Body of pancreas (tissue), 4 donors: ENCODE measurements at regions not wholly inside any gene's neighbourhood (a gene's known extent, or its start where the extent isn't known, plus 50 kb on each side); places are given as distances from the start of the nearest gene placed in this dataset.

Source experiments
- ATAC-seq: fragments of 150-250 bp; one replicate; pipeline ENCODE4 v1.9.1; 2016
- DNase-seq, 4 donors: peaks; one replicate each; pipeline ENCODE4 v3.0.0-alpha.2; 2019
- H3K27ac ChIP-seq, 4 donors: fragments of 200-600 bp; sonication (generic); 1 replicate in 3 of 4; 2 replicates in 1 of 4; pipeline versions ENCODE4 v1.5.1 to v1.6.1; 2016 to 2019; ENCODE audit warnings: mild to moderate bottlenecking in 1 of 4, mixed read lengths in 1 of 4, moderate library complexity in 1 of 4
- H3K27me3 ChIP-seq, 2 donors: fragments of 200-600 bp; sonication (generic); one replicate each; pipeline ENCODE4 v1.6.0; 2016; ENCODE audit warnings: mild to moderate bottlenecking in 1 of 2
- H3K36me3 ChIP-seq, 2 donors: fragments of 200-600 bp; sonication (generic); replicated peaks in 1 of 2; 2 replicates each; pipeline ENCODE4 v1.5.1; 2016; ENCODE audit warnings: low read depth in 2 of 2; ENCODE audit not compliant: insufficient read depth in 1 of 2
- H3K4me1 ChIP-seq: fragments of 200-600 bp; sonication (generic); one replicate; pipeline ENCODE4 v1.6.0; 2016
- H3K4me3 ChIP-seq, 2 donors: fragments of 200-600 bp; sonication (generic); 1 replicate in 1 of 2; 2 replicates in 1 of 2; pipeline ENCODE4 v1.5.1; 2016 to 2019
- H3K9me3 ChIP-seq, 3 donors: fragments of 200-600 bp; sonication (generic); 1 replicate in 2 of 3; 2 replicates in 1 of 3; pipeline ENCODE4 v1.5.1; 2016
- CTCF ChIP-seq, 7 experiments: fragments of 450-650 bp in 4 of 7; fragments of 200-600 bp in 3 of 7; sonication (generic) in 3 of 7; IDR thresholded peaks; one replicate each; pipeline ENCODE4 v1.5.1; 2016 to 2019; ENCODE audit warnings: antibody characterized with exemption in 7 of 7
- POLR2A ChIP-seq, 3 donors: fragments of 450-650 bp; IDR thresholded peaks; one replicate each; pipeline ENCODE4 v1.6.1; 2016; ENCODE audit warnings: antibody characterized with exemption in 3 of 3, mild to moderate bottlenecking in 2 of 3
- WGBS, 2 donors: methylation state at CpG; one replicate each; pipeline ENCODE4 v1.1.5; 2017; 5-methylcytosine and 5-hydroxymethylcytosine counted together
- intact Hi-C: fragments of 100-400 bp; cut with DNase I; formaldehyde crosslinking; loops from one replicate; pipeline ENCODE4 v1.15.1; 2023

- Histone ChIP-seq H3K36me3 (no peaks in the 10 kb centered on the region), H3K9me3 (no peaks in the 10 kb centered on the region), H3K4me3 (no peak overlapping the region), H3K4me1 (no peaks in the 10 kb centered on the region), H3K27me3 (no peaks in the 10 kb centered on the region), H3K27ac (no peak overlapping the region)
- no peak for TF ChIP-seq CTCF (IDR thresholded peaks at IDR 0.05)
- ATAC-seq (no peak), DNase-seq (no peak)
- WGBS, 2 donors = 84 to 88% methylated on average over 1 of the region's 1 CpG
- intact Hi-C loops = no loop called here
These were observed 141.3 kb upstream of the ZNF366 start for GRCh38 chr5:72648480-72648879.

- Histone ChIP-seq H3K36me3 (no peaks in the 10 kb centered on the region), H3K4me3 (no peak overlapping the region), H3K4me1 (no peaks in the 10 kb centered on the region), H3K9me3 (no peaks in the 10 kb centered on the region), H3K27me3 (no peaks in the 10 kb centered on the region), H3K27ac (no peak overlapping the region)
- DNase-seq = no peak
- intact Hi-C loops = no loop called here
- 41% methylated on average over 2 of the region's 2 CpGs for WGBS, 2 donors
- no peak for ATAC-seq
- TF ChIP-seq CTCF (IDR thresholded peaks at IDR 0.05) (no peak), POLR2A (IDR thresholded peaks at IDR 0.05) (no peak)
These were observed 140.6 kb upstream of the ZNF366 start for GRCh38 chr5:72647806-72648205.

- Histone ChIP-seq H3K4me1 (no peaks in the 10 kb centered on the region), H3K9me3 (no peaks in the 10 kb centered on the region), H3K36me3 (no peaks in the 10 kb centered on the region), H3K27ac (no peak overlapping the region), H3K4me3 (no peak overlapping the region), H3K27me3 (no peaks in the 10 kb centered on the region)
- ATAC-seq (no peak), DNase-seq (no peak)
- intact Hi-C loops = no loop called here
- TF ChIP-seq POLR2A (IDR thresholded peaks at IDR 0.05) = no peak
- TF ChIP-seq CTCF (IDR thresholded peaks at IDR 0.05) = no peak
- 60 to 62% methylated on average over 2 of the region's 2 CpGs for WGBS, 2 donors
These were observed 139.1 kb upstream of the ZNF366 start for GRCh38 chr5:72646246-72646866.

GRCh38 chr5:72645064-72645846 is 138.0 kb upstream of the ZNF366 start:
- no peak overlapping the region for H3K4me3 ChIP-seq
- no peak for TF ChIP-seq POLR2A (IDR thresholded peaks at IDR 0.05)
- H3K4me1 ChIP-seq = no peaks in the 10 kb centered on the region
- ATAC-seq (no peak), DNase-seq (no peak)
- H3K9me3 ChIP-seq = no peaks in the 10 kb centered on the region
- intact Hi-C loops = no loop called here
- 58 to 66% methylated on average over 6 of the region's 6 CpGs for WGBS, 2 donors
- H3K27ac ChIP-seq = no peak overlapping the region
- no peaks in the 10 kb centered on the region for H3K36me3 ChIP-seq
- H3K27me3 ChIP-seq = no peaks in the 10 kb centered on the region

GRCh38 chr5:72644296-72644695 is 137.1 kb upstream of the ZNF366 start:
- Histone ChIP-seq H3K4me3 (no peak overlapping the region), H3K4me1 (no peaks in the 10 kb centered on the region), H3K27ac (no peak overlapping the region), H3K27me3 (no peaks in the 10 kb centered on the region), H3K9me3 (no peaks in the 10 kb centered on the region), H3K36me3 (no peaks in the 10 kb centered on the region)
- intact Hi-C loops = no loop called here
- TF ChIP-seq CTCF (IDR thresholded peaks at IDR 0.05) (no peak), POLR2A (IDR thresholded peaks at IDR 0.05) (no peak)
- WGBS, 2 donors = 68 to 71% methylated on average over 2 of the region's 2 CpGs
- no peak for DNase-seq
- no peak for ATAC-seq
